ENCODE measurements at regions not wholly inside any gene's neighbourhood (a gene's known extent, or its start where the extent isn't known, plus 50 kb on each side); places are given as distances from the start of the nearest gene placed in this dataset.

DNA sequence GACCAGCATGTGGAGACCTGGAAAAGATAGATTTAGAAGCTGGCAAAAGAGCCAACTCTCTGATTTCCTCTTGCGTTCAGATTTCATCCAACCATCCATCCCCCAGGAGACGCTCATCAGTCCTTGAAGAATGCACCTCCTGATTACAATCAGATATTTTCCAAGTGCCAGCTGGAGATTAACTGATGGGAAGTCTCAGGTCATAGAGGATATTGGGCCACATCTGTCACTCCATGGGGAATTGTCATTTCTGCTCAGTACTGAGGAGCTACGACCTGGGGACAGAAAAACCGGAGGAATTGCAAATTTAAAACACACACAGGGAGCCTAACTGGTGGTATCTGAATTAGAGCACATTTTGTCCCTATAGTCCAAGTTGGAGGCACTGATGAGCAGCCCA, 496.2 kb upstream of the SULF2 start:
- no peak overlapping the region for H2AFZ ChIP-seq (ENCODE audit: low read length)
- H4K20me1 ChIP-seq (ENCODE audit: insufficient read depth, low read length): no peaks in the 10 kb centered on the region
- H3K9me3 ChIP-seq (ENCODE audit: low read depth, low read length): no peaks in the 10 kb centered on the region
- H3K79me2 ChIP-seq (ENCODE audit: insufficient read depth, low read length): no peaks in the 10 kb centered on the region
- H3K27me3 ChIP-seq (ENCODE audit: insufficient read depth, low read length): peaks cover 19% of the 10 kb centered on the region
- no peak for DNase-seq (ENCODE audit: insufficient read length, low spot score, missing footprints)
- peaks cover 17% of the 10 kb centered on the region for H3K4me1 ChIP-seq (ENCODE audit: insufficient read depth, low read length)
- H3K4me2 ChIP-seq (ENCODE audit: insufficient read depth, low read length): no peak overlapping the region
- H3K4me3 ChIP-seq (ENCODE audit: insufficient read depth, low read length): no peak overlapping the region
- H3K27ac ChIP-seq (ENCODE audit: low read depth, low read length): no peak overlapping the region
- TF ChIP-seq, protein P1, sequence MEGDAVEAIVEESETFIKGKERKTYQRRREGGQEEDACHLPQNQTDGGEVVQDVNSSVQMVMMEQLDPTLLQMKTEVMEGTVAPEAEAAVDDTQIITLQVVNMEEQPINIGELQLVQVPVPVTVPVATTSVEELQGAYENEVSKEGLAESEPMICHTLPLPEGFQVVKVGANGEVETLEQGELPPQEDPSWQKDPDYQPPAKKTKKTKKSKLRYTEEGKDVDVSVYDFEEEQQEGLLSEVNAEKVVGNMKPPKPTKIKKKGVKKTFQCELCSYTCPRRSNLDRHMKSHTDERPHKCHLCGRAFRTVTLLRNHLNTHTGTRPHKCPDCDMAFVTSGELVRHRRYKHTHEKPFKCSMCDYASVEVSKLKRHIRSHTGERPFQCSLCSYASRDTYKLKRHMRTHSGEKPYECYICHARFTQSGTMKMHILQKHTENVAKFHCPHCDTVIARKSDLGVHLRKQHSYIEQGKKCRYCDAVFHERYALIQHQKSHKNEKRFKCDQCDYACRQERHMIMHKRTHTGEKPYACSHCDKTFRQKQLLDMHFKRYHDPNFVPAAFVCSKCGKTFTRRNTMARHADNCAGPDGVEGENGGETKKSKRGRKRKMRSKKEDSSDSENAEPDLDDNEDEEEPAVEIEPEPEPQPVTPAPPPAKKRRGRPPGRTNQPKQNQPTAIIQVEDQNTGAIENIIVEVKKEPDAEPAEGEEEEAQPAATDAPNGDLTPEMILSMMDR (IDR thresholded peaks at IDR 0.05; ENCODE audit: extremely low read depth, low read depth, low read length): no peak
- H3K36me3 ChIP-seq (ENCODE audit: insufficient read depth, low read length): no peaks in the 10 kb centered on the region

DNA sequence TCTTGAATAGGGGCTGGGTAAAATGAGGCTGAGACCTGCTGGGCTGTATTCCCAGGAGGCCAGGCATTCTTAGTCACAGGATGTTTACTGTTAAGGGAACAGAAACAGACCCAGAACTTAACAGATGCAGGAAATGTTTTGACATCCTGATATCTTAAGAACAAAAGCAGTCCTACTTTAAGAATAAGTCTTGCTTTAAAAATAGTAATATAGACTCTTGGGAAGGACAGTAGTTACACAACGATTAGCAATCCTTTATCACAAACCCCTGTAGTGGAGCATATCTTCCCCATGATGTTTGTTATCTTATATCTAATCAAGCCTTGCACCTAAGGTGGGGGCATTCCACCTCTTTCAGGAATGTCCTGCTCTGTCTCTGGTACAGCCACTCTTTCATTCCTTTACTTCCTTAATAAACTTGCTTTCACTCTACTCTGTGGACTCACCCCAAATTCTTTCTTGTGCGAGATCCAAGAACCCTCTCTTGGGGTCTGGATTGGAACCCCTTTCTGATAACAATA, 493.7 kb upstream of the SULF2 start:
- H2AFZ ChIP-seq (ENCODE audit: low read length): no peak overlapping the region
- peaks cover 20% of the 10 kb centered on the region for H3K27me3 ChIP-seq (ENCODE audit: insufficient read depth, low read length)
- peaks cover 20% of the 10 kb centered on the region for H3K4me1 ChIP-seq (ENCODE audit: insufficient read depth, low read length)
- H3K9me3 ChIP-seq (ENCODE audit: low read depth, low read length): no peaks in the 10 kb centered on the region
- no peak overlapping the region for H3K27ac ChIP-seq (ENCODE audit: low read depth, low read length)
- no peak overlapping the region for H3K4me2 ChIP-seq (ENCODE audit: insufficient read depth, low read length)
- no peak for DNase-seq (ENCODE audit: insufficient read length, low spot score, missing footprints)
- no peak overlapping the region for H3K4me3 ChIP-seq (ENCODE audit: insufficient read depth, low read length)
- H3K79me2 ChIP-seq (ENCODE audit: insufficient read depth, low read length): no peaks in the 10 kb centered on the region
- H3K36me3 ChIP-seq (ENCODE audit: insufficient read depth, low read length): no peaks in the 10 kb centered on the region
- TF ChIP-seq, protein P1 (IDR thresholded peaks at IDR 0.05; ENCODE audit: extremely low read depth, low read depth, low read length): no peak
- no peaks in the 10 kb centered on the region for H4K20me1 ChIP-seq (ENCODE audit: insufficient read depth, low read length)

GRCh38 chr20:48277266-48277665, 492.0 kb upstream of the SULF2 start:
- H3K4me2 ChIP-seq (ENCODE audit: insufficient read depth, low read length): no peak overlapping the region
- no peak overlapping the region for H3K27ac ChIP-seq (ENCODE audit: low read depth, low read length)
- H3K4me3 ChIP-seq (ENCODE audit: insufficient read depth, low read length): no peak overlapping the region
- H4K20me1 ChIP-seq (ENCODE audit: insufficient read depth, low read length): no peaks in the 10 kb centered on the region
- TF ChIP-seq, protein P1 (IDR thresholded peaks at IDR 0.05; ENCODE audit: extremely low read depth, low read depth, low read length): no peak
- H3K36me3 ChIP-seq (ENCODE audit: insufficient read depth, low read length): no peaks in the 10 kb centered on the region
- peaks cover 13% of the 10 kb centered on the region for H3K4me1 ChIP-seq (ENCODE audit: insufficient read depth, low read length)
- H3K9me3 ChIP-seq (ENCODE audit: low read depth, low read length): no peaks in the 10 kb centered on the region
- H2AFZ ChIP-seq (ENCODE audit: low read length): no peak overlapping the region
- peaks cover 26% of the 10 kb centered on the region for H3K27me3 ChIP-seq (ENCODE audit: insufficient read depth, low read length)
- no peaks in the 10 kb centered on the region for H3K79me2 ChIP-seq (ENCODE audit: insufficient read depth, low read length)
- DNase-seq (ENCODE audit: insufficient read length, low spot score, missing footprints): no peak

DNA sequence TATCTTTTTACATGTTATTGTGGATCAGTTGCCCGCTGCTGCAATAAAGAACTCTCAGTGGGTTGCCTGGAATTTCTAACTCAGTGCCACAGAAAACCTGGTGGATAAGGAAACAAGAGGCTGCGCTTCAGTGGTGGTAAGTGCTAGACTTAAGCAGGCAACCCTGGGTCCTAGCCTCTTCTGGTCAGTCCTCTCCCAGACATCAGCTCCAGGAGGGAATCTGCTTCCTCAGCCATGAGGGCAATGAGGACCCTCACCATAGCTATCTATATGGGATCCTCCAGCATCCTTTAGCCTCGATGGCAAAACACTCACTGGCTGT, 490.7 kb upstream of the SULF2 start:
- no peaks in the 10 kb centered on the region for H3K9me3 ChIP-seq (ENCODE audit: low read depth, low read length)
- H3K79me2 ChIP-seq (ENCODE audit: insufficient read depth, low read length): no peaks in the 10 kb centered on the region
- H3K36me3 ChIP-seq (ENCODE audit: insufficient read depth, low read length): no peaks in the 10 kb centered on the region
- no peak overlapping the region for H3K27ac ChIP-seq (ENCODE audit: low read depth, low read length)
- no peak overlapping the region for H2AFZ ChIP-seq (ENCODE audit: low read length)
- DNase-seq (ENCODE audit: insufficient read length, low spot score, missing footprints): no peak
- peaks cover 13% of the 10 kb centered on the region for H3K4me1 ChIP-seq (ENCODE audit: insufficient read depth, low read length)
- H4K20me1 ChIP-seq (ENCODE audit: insufficient read depth, low read length): no peaks in the 10 kb centered on the region
- TF ChIP-seq, protein P1 (IDR thresholded peaks at IDR 0.05; ENCODE audit: extremely low read depth, low read depth, low read length): no peak
- H3K4me2 ChIP-seq (ENCODE audit: insufficient read depth, low read length): no peak overlapping the region
- H3K27me3 ChIP-seq (ENCODE audit: insufficient read depth, low read length): peaks cover 30% of the 10 kb centered on the region
- H3K4me3 ChIP-seq (ENCODE audit: insufficient read depth, low read length): no peak overlapping the region

Data from osteoblast (primary cell).